Epithelial cell of proximal tubule (primary cell): ENCODE measurements at regions not wholly inside any gene's neighbourhood (a gene's known extent, or its start where the extent isn't known, plus 50 kb on each side); places are given as distances from the start of the nearest gene placed in this dataset.

Source experiments
- DNase-seq: peaks from one replicate; pipeline ENCODE4 v3.0.0-alpha.2; 2011; ENCODE audit warnings: low read depth
- H3K4me3 ChIP-seq: 2 replicates; pipeline ENCODE4 v1.5.1; 2011; ENCODE audit warnings: low read depth, mild to moderate bottlenecking, low read length
- CTCF ChIP-seq: conservative IDR thresholded peaks from 2 replicates; pipeline ENCODE4 v1.5.1; 2012; ENCODE audit warnings: low read depth, mild to moderate bottlenecking, low read length

- no peak for TF ChIP-seq CTCF
- H3K4me3 ChIP-seq = no peak overlapping the region
- DNase-seq = no peak
Measured at GRCh38 chr1:181949500-181949899, 112.0 kb downstream of the ZNF648 start.

DNA sequence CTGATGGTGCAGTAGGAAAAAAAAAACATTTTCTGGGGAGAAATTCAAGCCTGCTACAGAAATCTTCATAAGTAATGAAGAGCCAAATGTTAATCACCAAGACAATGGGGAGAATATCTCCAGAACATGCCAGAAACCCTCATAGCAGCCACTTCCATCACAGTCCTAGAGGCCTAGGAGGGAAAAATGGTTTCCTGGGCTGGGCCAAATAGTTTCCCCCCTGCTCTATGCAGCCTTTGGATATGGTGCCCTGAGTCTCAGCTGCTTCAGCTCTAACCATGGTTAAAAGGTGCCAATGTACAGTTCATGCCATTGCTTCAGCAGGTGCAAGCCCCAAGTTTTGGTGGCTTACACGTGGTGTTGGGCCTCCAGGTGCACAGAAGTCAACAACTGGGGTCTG is 113.1 kb downstream of the ZNF648 start:
- no peak for TF ChIP-seq CTCF
- DNase-seq = no peak
- no peak overlapping the region for H3K4me3 ChIP-seq

DNA sequence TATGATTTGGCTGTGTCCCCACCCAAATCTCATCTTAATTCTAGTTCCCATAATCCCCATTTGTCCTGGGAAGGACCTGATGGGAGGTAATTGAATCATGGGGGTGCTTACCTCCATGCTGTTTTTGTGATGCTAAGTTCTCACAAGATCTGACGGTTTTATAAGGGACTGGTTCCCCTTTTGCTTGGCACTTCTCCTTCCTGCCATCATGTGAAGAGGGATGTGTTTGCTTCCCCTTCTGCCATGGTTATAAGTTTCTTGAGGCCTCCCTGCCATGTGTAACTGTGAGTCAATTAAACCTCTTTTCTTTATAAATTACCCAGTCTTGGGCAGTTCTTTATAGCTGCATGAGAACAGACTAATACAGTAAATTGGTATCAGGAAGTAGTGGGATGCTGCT is 114.1 kb downstream of the ZNF648 start:
- TF ChIP-seq CTCF = no peak
- no peak overlapping the region for H3K4me3 ChIP-seq
- no peak for DNase-seq

DNA sequence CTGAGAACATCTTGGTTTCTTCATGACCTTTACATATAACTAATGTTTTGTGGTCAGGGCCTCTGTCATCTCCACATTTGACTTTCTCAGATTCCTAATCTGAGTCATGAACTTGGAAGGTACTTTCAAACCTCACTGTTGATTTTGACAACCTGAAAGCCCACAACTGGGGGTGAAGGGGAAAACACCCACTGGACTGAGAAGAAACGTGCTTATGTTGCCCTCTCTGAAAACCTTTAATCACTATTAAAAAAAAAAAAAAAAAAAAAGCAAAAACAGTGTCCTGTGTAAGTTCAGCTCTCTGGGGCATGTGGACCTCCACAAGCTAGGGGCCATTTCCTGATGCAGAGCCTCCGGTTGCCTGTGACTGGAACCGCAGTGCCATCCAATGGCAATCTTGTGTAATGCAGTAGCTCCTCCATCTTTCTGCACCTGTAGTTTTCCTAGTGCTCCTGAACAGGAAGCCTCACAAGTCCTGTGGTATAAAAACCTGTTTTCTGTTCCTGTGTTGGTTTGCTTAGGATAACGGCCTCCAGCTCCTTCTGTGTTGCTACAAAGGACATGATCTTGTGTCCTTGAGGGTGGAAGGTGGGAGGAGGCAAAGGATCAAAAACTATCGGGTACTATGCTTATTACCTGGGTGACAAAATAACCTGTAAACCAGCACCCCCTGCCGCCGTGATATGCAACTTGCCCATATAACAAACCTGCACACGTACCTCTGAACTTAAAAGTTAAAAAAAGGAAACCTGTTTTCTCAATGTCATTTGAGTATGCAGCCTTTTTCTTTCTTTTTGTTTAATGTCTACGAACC is 124.5 kb downstream of the ZNF648 start:
- peak; percentile 39 for DNase-seq
- peak; percentile 85 for TF ChIP-seq CTCF

GRCh38 chr1:181936269-181936668 is 125.2 kb downstream of the ZNF648 start:
- no peak for TF ChIP-seq CTCF
- no peak overlapping the region for H3K4me3 ChIP-seq
- DNase-seq = no peak

More for the DNA sequence above, 124.5 kb downstream of the ZNF648 start:
- peak overlapping the region; percentile 24 for H3K4me3 ChIP-seq

DNA sequence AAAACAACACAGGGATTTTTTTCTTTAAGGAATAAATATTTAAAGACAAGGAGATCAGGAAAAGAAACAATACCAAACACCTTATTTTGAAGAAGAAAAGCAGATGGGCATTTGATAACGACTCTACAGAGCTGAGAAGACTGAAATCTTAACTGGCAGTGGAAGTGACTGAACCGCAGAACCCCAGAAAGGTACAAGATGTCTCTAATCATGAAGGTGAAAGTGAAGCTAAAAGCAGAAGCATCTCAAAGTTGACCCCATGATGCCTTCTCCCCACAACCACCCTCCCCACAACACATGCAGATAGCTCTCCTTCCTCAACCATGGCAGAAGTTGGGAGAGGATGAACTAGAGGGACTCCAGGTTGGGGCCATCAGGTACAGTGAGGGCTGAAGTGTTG is 129.6 kb downstream of the ZNF648 start:
- DNase-seq = no peak
- TF ChIP-seq CTCF = no peak
- no peak overlapping the region for H3K4me3 ChIP-seq

DNA sequence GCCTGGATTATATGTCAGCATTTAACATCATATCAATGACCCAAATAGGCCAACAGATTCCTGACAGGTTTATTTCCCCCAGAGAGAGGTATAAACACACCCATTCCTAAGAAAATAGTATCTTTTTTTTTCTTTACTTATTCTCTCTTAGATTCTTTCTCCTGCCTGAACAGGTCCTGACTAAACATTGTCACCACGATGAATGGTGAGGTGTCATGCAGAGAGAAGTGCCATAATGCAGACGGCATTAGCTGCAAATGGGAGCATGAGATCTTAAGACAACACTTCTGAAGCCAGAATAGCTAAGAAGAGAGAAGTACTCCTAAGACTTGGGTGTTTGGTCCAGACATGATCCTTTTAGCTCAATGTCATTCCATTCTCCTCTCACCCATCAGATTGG is 131.3 kb downstream of the ZNF648 start:
- no peak for TF ChIP-seq CTCF
- DNase-seq = no peak
- H3K4me3 ChIP-seq = no peak overlapping the region
